WTC11 (cell line): ENCODE measurements at regions not wholly inside any gene's neighbourhood (a gene's known extent, or its start where the extent isn't known, plus 50 kb on each side); places are given as distances from the start of the nearest gene placed in this dataset.

ENCODE experiments used
- ATAC-seq: fragments of 200-7000 bp; cut with Tn5 transposase; 2 replicates; pipeline ENCODE4 v1.10.0; 2021; ENCODE audit warnings: mild to moderate bottlenecking, moderate library complexity
- CTCF ChIA-PET: fragments of 300-600 bp; sonication (Branson Sonifier 250); formaldehyde crosslinking; loops from one replicate; lab custom pipeline; 2021; ENCODE audit warnings: antibody characterized with exemption; lab: Charles Lee
- POLR2A ChIA-PET: fragments of 350-600 bp; sonication (Branson Sonifier 250); formaldehyde crosslinking; loops from one replicate; lab custom pipeline; 2021; ENCODE audit warnings: antibody characterized with exemption; lab: Charles Lee
- DNase-seq: peaks from one replicate; pipeline ENCODE4 v3.0.0; 2021; ENCODE audit warnings: low spot score
- H3K27ac Mint-ChIP-seq: 2 replicates; pipeline ENCODE4 v1.8.0; 2021; ENCODE audit warnings: mixed read lengths
- H3K27me3 Mint-ChIP-seq: 2 replicates; pipeline ENCODE4 v1.8.0; 2021; ENCODE audit warnings: low read depth, mild to moderate bottlenecking, moderate library complexity, mixed read lengths
- H3K36me3 Mint-ChIP-seq: 2 replicates; pipeline ENCODE4 v1.8.0; 2021; ENCODE audit warnings: mixed read lengths
- H3K4me1 Mint-ChIP-seq: 2 replicates; pipeline ENCODE4 v1.8.0; 2022; ENCODE audit warnings: mixed read lengths
- H3K4me3 Mint-ChIP-seq: 2 replicates; pipeline ENCODE4 v1.8.0; 2021; ENCODE audit warnings: mild to moderate bottlenecking, moderate library complexity, mixed read lengths
- H3K9me3 Mint-ChIP-seq: 2 replicates; pipeline ENCODE4 v1.8.0; 2021; ENCODE audit warnings: mixed read lengths
- ATF1 ChIP-seq: sonication (generic); formaldehyde crosslinking; IDR thresholded peaks from 2 replicates; pipeline ENCODE4 v1.8.1; 2023; ENCODE audit warnings: mild to moderate bottlenecking, moderate library complexity, missing genetic modification reagents
- CBFB ChIP-seq: sonication (generic); formaldehyde crosslinking; IDR thresholded peaks from 2 replicates; pipeline ENCODE4 v1.8.1; 2022; ENCODE audit warnings: mild to moderate bottlenecking, low read depth, missing genetic modification reagents
- JUN ChIP-seq: sonication (generic); formaldehyde crosslinking; IDR thresholded peaks from 2 replicates; pipeline ENCODE4 v1.8.0; 2023; ENCODE audit warnings: mild to moderate bottlenecking, missing genetic modification reagents
- MXD4 ChIP-seq: fragments of 250-450 bp; sonication (Bioruptor Pico); IDR thresholded peaks from 2 replicates; pipeline ENCODE4 v1.8.0; 2021; ENCODE audit warnings: mild to moderate bottlenecking, moderate library complexity, borderline replicate concordance
- MYBL2 ChIP-seq: sonication (generic); formaldehyde crosslinking; IDR thresholded peaks from 2 replicates; pipeline ENCODE4 v1.8.1; 2023; ENCODE audit warnings: mild to moderate bottlenecking, moderate library complexity, missing genetic modification reagents
- NFATC4 ChIP-seq: fragments of 250-450 bp; sonication (Bioruptor Pico); IDR thresholded peaks from 2 replicates; pipeline ENCODE4 v1.9.0; 2021; ENCODE audit warnings: mild to moderate bottlenecking
- NFE2L1 ChIP-seq: sonication (generic); formaldehyde crosslinking; IDR thresholded peaks from 2 replicates; pipeline ENCODE4 v1.8.1; 2023; ENCODE audit warnings: missing genetic modification reagents
- NR1H2 ChIP-seq: sonication (generic); formaldehyde crosslinking; IDR thresholded peaks from 2 replicates; pipeline ENCODE4 v1.9.0; 2021; ENCODE audit warnings: mild to moderate bottlenecking, moderate library complexity, missing genetic modification reagents
- RELA ChIP-seq: sonication (generic); formaldehyde crosslinking; IDR thresholded peaks from 2 replicates; pipeline ENCODE4 v1.8.1; 2022; ENCODE audit warnings: missing genetic modification reagents, mild to moderate bottlenecking, borderline replicate concordance
- SOX15 ChIP-seq: fragments of 250-450 bp; sonication (Bioruptor Pico); IDR thresholded peaks from 2 replicates; pipeline ENCODE4 v1.9.0; 2021; ENCODE audit warnings: mild to moderate bottlenecking
- TEAD4 ChIP-seq: sonication (generic); formaldehyde crosslinking; IDR thresholded peaks from 2 replicates; pipeline ENCODE4 v1.8.0; 2022; ENCODE audit warnings: mild to moderate bottlenecking, missing genetic modification reagents
- ZNF121 ChIP-seq: sonication (generic); formaldehyde crosslinking; IDR thresholded peaks from 2 replicates; pipeline ENCODE4 v1.8.0; 2023; ENCODE audit warnings: missing genetic modification reagents
- ZNF671 ChIP-seq: fragments of 250-450 bp; sonication (Bioruptor Pico); IDR thresholded peaks from 2 replicates; pipeline ENCODE4 v1.8.0; 2021; ENCODE audit warnings: mild to moderate bottlenecking
- TF ChIP-seq, protein P1 (sequence below): sonication (generic); formaldehyde crosslinking; IDR thresholded peaks from 2 replicates; pipeline ENCODE4 v1.8.1; 2022; ENCODE audit warnings: low read depth, missing genetic modification reagents, borderline replicate concordance
- TF ChIP-seq, protein P2 (sequence below): fragments of 250-450 bp; sonication (Bioruptor Pico); IDR thresholded peaks from 2 replicates; pipeline ENCODE4 v1.9.0; 2021; ENCODE audit warnings: mild to moderate bottlenecking
- TF ChIP-seq, protein P3 (sequence below): sonication (generic); formaldehyde crosslinking; IDR thresholded peaks from 2 replicates; pipeline ENCODE4 v1.8.1; 2023; ENCODE audit warnings: mild to moderate bottlenecking, missing genetic modification reagents
- TF ChIP-seq, protein P4 (sequence below): sonication (generic); formaldehyde crosslinking; IDR thresholded peaks from 2 replicates; pipeline ENCODE4 v1.8.1; 2022; ENCODE audit warnings: low read depth, mild to moderate bottlenecking, moderate library complexity, missing genetic modification reagents, borderline replicate concordance
- TF ChIP-seq, protein P5 (sequence below): sonication (generic); formaldehyde crosslinking; IDR thresholded peaks from 2 replicates; pipeline ENCODE4 v1.8.1; 2023; ENCODE audit warnings: mild to moderate bottlenecking, moderate library complexity, missing genetic modification reagents
- TF ChIP-seq, protein P6 (sequence below): fragments of 250-450 bp; sonication (Bioruptor Pico); IDR thresholded peaks from 2 replicates; pipeline ENCODE4 v1.9.0; 2021; ENCODE audit warnings: mild to moderate bottlenecking, borderline replicate concordance

DNA sequence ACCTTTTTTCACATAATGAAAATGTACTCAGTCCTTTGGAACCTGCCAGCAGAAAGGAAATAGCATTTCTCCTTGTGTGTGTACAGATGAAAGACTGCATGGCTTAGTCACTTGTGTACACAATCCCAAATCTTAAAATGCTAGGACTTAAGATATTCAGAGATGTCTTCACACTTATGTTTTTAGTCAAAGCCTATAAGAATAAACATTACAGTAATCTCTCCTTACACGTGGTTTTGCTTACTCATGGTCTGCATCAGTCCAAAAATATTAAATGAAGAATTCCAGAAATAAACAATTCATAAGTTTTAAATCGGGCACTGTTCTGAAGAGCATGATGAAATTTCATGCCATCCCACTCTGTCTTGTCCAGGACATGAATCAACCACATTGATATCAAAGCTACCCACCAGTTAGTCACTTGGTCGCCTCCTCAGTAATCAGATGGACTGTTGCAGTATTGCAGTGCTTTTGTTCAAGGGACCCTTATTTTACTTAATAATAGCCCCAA, 75.7 kb upstream of the RRP15 start (continued):
- TF ChIP-seq, protein P1, sequence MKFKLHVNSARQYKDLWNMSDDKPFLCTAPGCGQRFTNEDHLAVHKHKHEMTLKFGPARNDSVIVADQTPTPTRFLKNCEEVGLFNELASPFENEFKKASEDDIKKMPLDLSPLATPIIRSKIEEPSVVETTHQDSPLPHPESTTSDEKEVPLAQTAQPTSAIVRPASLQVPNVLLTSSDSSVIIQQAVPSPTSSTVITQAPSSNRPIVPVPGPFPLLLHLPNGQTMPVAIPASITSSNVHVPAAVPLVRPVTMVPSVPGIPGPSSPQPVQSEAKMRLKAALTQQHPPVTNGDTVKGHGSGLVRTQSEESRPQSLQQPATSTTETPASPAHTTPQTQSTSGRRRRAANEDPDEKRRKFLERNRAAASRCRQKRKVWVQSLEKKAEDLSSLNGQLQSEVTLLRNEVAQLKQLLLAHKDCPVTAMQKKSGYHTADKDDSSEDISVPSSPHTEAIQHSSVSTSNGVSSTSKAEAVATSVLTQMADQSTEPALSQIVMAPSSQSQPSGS (CRISPR knock-in tag): no peak
- TF ChIP-seq ATF1: no peak
- no peak for TF ChIP-seq MYBL2 (CRISPR knock-in tag)
- no peak for TF ChIP-seq ZNF671 (CRISPR knock-in tag)

DNA sequence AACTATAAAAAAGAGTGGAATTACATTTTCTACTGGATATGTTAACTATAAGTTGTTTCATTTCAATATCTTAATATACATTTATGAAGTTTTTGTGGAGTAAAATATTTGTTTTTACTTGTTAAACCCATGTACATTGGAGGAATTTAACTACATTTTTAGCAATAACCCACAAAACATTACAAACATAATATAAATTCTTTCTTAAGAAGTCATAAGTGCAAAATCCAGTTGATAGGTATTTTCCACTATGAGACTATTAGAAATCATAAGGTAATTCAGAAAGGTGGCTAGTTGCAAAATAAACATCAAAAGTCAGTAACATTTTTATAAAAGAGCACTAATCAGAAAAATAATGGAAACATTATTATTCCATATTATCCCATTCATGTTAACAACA, 73.9 kb upstream of the RRP15 start:
- ChIA-PET POLR2A (no interaction called here), CTCF (no interaction called here)
- no peak for ATAC-seq

DNA sequence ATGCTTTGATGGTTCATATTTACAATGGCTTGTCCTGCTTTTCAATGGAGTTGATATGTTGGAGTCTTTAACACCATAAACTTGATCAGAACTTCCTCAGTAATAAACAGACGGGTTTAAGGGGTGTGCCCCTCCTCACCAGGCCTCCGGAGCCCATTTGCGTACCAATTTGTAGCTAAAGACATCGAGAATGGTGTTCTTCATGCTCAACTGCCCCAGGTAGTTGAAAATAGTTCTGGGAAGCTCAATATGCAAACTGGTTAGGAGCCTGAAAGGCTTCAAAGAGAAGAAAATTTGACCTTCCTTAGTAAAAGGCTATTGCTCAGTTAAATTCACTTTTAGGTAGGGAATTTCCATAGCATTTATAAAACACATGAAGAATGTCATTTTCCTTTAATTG, 68.1 kb upstream of the RRP15 start:
- Mint-ChIP-seq H3K4me3 (peak overlapping the region; percentile 24), H3K9me3 (no peaks in the 10 kb centered on the region), H3K27me3 (peaks cover 4% of the 10 kb centered on the region; the same call in 1 of the 2 replicates), H3K27ac (peak overlapping the region; percentile 58), H3K36me3 (no peaks in the 10 kb centered on the region), H3K4me1 (peaks cover 35% of the 10 kb centered on the region)
- ATAC-seq (peak; percentile 89), DNase-seq (no peak)
- ChIA-PET CTCF (interaction anchor here (1.1 kb wide), 1 partner anchor 15 kb away, joined by 3 read pairs; no protein-coding TSS in a partner anchor), POLR2A (no interaction called here)
- TF ChIP-seq JUN (CRISPR knock-in tag) (no peak), NFATC4 (CRISPR knock-in tag) (no peak), SOX15 (CRISPR knock-in tag) (no peak), ZNF121 (CRISPR knock-in tag) (no peak), RELA (no peak), TEAD4 (no peak), MXD4 (CRISPR knock-in tag) (no peak), NR1H2 (CRISPR knock-in tag) (no peak), CBFB (CRISPR knock-in tag) (no peak), NFE2L1 (CRISPR knock-in tag) (no peak)
- TF ChIP-seq, protein P2, sequence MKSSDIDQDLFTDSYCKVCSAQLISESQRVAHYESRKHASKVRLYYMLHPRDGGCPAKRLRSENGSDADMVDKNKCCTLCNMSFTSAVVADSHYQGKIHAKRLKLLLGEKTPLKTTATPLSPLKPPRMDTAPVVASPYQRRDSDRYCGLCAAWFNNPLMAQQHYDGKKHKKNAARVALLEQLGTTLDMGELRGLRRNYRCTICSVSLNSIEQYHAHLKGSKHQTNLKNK (CRISPR knock-in tag): no peak
- TF ChIP-seq, protein P3, sequence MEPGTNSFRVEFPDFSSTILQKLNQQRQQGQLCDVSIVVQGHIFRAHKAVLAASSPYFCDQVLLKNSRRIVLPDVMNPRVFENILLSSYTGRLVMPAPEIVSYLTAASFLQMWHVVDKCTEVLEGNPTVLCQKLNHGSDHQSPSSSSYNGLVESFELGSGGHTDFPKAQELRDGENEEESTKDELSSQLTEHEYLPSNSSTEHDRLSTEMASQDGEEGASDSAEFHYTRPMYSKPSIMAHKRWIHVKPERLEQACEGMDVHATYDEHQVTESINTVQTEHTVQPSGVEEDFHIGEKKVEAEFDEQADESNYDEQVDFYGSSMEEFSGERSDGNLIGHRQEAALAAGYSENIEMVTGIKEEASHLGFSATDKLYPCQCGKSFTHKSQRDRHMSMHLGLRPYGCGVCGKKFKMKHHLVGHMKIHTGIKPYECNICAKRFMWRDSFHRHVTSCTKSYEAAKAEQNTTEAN: no peak
- TF ChIP-seq, protein P4, sequence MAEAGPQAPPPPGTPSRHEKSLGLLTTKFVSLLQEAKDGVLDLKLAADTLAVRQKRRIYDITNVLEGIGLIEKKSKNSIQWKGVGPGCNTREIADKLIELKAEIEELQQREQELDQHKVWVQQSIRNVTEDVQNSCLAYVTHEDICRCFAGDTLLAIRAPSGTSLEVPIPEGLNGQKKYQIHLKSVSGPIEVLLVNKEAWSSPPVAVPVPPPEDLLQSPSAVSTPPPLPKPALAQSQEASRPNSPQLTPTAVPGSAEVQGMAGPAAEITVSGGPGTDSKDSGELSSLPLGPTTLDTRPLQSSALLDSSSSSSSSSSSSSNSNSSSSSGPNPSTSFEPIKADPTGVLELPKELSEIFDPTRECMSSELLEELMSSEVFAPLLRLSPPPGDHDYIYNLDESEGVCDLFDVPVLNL (CRISPR knock-in tag): no peak
- TF ChIP-seq, protein P1 (CRISPR knock-in tag): no peak
- TF ChIP-seq, protein P5, sequence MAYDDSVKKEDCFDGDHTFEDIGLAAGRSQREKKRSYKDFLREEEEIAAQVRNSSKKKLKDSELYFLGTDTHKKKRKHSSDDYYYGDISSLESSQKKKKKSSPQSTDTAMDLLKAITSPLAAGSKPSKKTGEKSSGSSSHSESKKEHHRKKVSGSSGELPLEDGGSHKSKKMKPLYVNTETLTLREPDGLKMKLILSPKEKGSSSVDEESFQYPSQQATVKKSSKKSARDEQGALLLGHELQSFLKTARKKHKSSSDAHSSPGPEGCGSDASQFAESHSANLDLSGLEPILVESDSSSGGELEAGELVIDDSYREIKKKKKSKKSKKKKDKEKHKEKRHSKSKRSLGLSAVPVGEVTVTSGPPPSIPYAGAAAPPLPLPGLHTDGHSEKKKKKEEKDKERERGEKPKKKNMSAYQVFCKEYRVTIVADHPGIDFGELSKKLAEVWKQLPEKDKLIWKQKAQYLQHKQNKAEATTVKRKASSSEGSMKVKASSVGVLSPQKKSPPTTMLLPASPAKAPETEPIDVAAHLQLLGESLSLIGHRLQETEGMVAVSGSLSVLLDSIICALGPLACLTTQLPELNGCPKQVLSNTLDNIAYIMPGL (CRISPR knock-in tag): no peak

More for the DNA sequence above, 73.9 kb upstream of the RRP15 start:
- Mint-ChIP-seq H3K4me1 (peaks cover 16% of the 10 kb centered on the region), H3K9me3 (no peaks in the 10 kb centered on the region), H3K27me3 (peaks cover 4% of the 10 kb centered on the region; the same call in 1 of the 2 replicates), H3K4me3 (no peak overlapping the region), H3K27ac (no peak overlapping the region), H3K36me3 (no peaks in the 10 kb centered on the region)
- TF ChIP-seq, protein P6, sequence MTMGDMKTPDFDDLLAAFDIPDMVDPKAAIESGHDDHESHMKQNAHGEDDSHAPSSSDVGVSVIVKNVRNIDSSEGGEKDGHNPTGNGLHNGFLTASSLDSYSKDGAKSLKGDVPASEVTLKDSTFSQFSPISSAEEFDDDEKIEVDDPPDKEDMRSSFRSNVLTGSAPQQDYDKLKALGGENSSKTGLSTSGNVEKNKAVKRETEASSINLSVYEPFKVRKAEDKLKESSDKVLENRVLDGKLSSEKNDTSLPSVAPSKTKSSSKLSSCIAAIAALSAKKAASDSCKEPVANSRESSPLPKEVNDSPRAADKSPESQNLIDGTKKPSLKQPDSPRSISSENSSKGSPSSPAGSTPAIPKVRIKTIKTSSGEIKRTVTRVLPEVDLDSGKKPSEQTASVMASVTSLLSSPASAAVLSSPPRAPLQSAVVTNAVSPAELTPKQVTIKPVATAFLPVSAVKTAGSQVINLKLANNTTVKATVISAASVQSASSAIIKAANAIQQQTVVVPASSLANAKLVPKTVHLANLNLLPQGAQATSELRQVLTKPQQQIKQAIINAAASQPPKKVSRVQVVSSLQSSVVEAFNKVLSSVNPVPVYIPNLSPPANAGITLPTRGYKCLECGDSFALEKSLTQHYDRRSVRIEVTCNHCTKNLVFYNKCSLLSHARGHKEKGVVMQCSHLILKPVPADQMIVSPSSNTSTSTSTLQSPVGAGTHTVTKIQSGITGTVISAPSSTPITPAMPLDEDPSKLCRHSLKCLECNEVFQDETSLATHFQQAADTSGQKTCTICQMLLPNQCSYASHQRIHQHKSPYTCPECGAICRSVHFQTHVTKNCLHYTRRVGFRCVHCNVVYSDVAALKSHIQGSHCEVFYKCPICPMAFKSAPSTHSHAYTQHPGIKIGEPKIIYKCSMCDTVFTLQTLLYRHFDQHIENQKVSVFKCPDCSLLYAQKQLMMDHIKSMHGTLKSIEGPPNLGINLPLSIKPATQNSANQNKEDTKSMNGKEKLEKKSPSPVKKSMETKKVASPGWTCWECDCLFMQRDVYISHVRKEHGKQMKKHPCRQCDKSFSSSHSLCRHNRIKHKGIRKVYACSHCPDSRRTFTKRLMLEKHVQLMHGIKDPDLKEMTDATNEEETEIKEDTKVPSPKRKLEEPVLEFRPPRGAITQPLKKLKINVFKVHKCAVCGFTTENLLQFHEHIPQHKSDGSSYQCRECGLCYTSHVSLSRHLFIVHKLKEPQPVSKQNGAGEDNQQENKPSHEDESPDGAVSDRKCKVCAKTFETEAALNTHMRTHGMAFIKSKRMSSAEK: no peak
- DNase-seq: no peak
